ENCODE measurements at regions not wholly inside any gene's neighbourhood (a gene's known extent, or its start where the extent isn't known, plus 50 kb on each side); places are given as distances from the start of the nearest gene placed in this dataset.

GRCh38 chrX:18010253-18010652 lies 149.2 kb upstream of the RAI2 start:
- Histone ChIP-seq H3K27ac (ENCODE audit: low read depth, low read length, poor library complexity, severe bottlenecking) (no peak overlapping the region), H3K4me1 (ENCODE audit: insufficient read depth, low read length, poor library complexity, severe bottlenecking) (no peaks in the 10 kb centered on the region), H3K9me3 (ENCODE audit: low read length) (no peaks in the 10 kb centered on the region), H4K20me1 (ENCODE audit: insufficient read depth, low read length) (no peaks in the 10 kb centered on the region), H3K4me2 (ENCODE audit: low read length) (no peak overlapping the region), H2AFZ (ENCODE audit: low read length) (no peak overlapping the region), H3K36me3 (ENCODE audit: insufficient read depth, low read length) (no peaks in the 10 kb centered on the region), H3K9me2 (ENCODE audit: insufficient read depth, low read length) (no peaks in the 10 kb centered on the region), H3K4me3 (ENCODE audit: low read depth, low read length, poor library complexity, severe bottlenecking) (no peak overlapping the region), H3K79me2 (ENCODE audit: insufficient read depth, low read depth, low read length) (no peaks in the 10 kb centered on the region)
- ChIA-PET CTCF (ENCODE audit: unreplicated experiment) (no interaction called here), POLR2A (interaction anchor here (0.7 kb wide), 1 partner anchor 208 kb away, joined by 4 read pairs; no protein-coding TSS in a partner anchor)
- intact Hi-C loops (cut with micrococcal nuclease; ENCODE audit: unreplicated experiment), result no loop called here
- no TSS peak for BruUV-seq (replicated peaks)
- no peak for DNase-seq (ENCODE audit: low spot score)
- TF ChIP-seq EZH2phosphoT487 (IDR thresholded peaks at IDR 0.05; ENCODE audit: borderline replicate concordance, low read depth, low read length), result no peak
- TF ChIP-seq, protein P1, sequence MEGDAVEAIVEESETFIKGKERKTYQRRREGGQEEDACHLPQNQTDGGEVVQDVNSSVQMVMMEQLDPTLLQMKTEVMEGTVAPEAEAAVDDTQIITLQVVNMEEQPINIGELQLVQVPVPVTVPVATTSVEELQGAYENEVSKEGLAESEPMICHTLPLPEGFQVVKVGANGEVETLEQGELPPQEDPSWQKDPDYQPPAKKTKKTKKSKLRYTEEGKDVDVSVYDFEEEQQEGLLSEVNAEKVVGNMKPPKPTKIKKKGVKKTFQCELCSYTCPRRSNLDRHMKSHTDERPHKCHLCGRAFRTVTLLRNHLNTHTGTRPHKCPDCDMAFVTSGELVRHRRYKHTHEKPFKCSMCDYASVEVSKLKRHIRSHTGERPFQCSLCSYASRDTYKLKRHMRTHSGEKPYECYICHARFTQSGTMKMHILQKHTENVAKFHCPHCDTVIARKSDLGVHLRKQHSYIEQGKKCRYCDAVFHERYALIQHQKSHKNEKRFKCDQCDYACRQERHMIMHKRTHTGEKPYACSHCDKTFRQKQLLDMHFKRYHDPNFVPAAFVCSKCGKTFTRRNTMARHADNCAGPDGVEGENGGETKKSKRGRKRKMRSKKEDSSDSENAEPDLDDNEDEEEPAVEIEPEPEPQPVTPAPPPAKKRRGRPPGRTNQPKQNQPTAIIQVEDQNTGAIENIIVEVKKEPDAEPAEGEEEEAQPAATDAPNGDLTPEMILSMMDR (conservative IDR thresholded peaks at IDR 0.05; ENCODE audit: low read length), result no peak

- no TSS peak for BruUV-seq (replicated peaks)
- intact Hi-C loops (cut with micrococcal nuclease; ENCODE audit: unreplicated experiment), result no loop called here
- H2AFZ ChIP-seq (ENCODE audit: low read length), result no peak overlapping the region
- no peaks in the 10 kb centered on the region for H3K9me2 ChIP-seq (ENCODE audit: insufficient read depth, low read length)
- TF ChIP-seq, protein P1 (conservative IDR thresholded peaks at IDR 0.05; ENCODE audit: low read length), result no peak
- TF ChIP-seq EZH2phosphoT487 (IDR thresholded peaks at IDR 0.05; ENCODE audit: borderline replicate concordance, low read depth, low read length), result no peak
- H3K4me3 ChIP-seq (ENCODE audit: low read depth, low read length, poor library complexity, severe bottlenecking), result no peak overlapping the region
- H3K27ac ChIP-seq (ENCODE audit: low read depth, low read length, poor library complexity, severe bottlenecking), result no peak overlapping the region
- H3K9me3 ChIP-seq (ENCODE audit: low read length), result no peaks in the 10 kb centered on the region
- no peak for DNase-seq (ENCODE audit: low spot score)
- H4K20me1 ChIP-seq (ENCODE audit: insufficient read depth, low read length), result no peaks in the 10 kb centered on the region
- H3K4me2 ChIP-seq (ENCODE audit: low read length), result no peak overlapping the region
- CTCF ChIA-PET (ENCODE audit: unreplicated experiment), result no interaction called here
- H3K36me3 ChIP-seq (ENCODE audit: insufficient read depth, low read length), result no peaks in the 10 kb centered on the region
- no peaks in the 10 kb centered on the region for H3K4me1 ChIP-seq (ENCODE audit: insufficient read depth, low read length, poor library complexity, severe bottlenecking)
- POLR2A ChIA-PET, result no interaction called here
- H3K79me2 ChIP-seq (ENCODE audit: insufficient read depth, low read depth, low read length), result no peaks in the 10 kb centered on the region
Observed at GRCh38 chrX:18003876-18004275, 142.8 kb upstream of the RAI2 start.

DNA sequence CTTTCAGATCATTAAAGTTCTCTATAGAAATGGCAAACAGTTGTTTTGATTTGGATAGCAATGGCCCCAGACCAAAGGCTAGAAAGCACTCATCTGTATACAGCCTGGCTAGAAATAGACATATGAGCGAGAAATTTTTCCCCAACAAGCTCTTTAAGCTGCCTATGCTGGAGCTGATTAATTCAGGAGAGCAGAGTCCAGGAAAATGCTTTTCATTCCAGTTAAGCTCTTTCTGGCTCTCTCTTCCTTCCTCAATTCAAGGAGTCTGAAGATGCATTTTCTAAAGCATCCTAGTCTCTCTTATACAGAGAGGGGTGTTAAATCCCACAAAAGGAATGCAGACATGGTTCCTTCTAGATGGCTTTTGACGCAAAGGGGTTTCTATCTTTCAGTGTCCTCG lies 141.7 kb upstream of the RAI2 start:
- TF ChIP-seq, protein P1 (conservative IDR thresholded peaks at IDR 0.05; ENCODE audit: low read length), result no peak
- no peak for TF ChIP-seq EZH2phosphoT487 (IDR thresholded peaks at IDR 0.05; ENCODE audit: borderline replicate concordance, low read depth, low read length)
- H3K27ac ChIP-seq (ENCODE audit: low read depth, low read length, poor library complexity, severe bottlenecking), result no peak overlapping the region
- no peaks in the 10 kb centered on the region for H4K20me1 ChIP-seq (ENCODE audit: insufficient read depth, low read length)
- no peaks in the 10 kb centered on the region for H3K9me3 ChIP-seq (ENCODE audit: low read length)
- ChIA-PET CTCF (ENCODE audit: unreplicated experiment) (no interaction called here), POLR2A (interaction anchor here (0.7 kb wide), 1 partner anchor 8 kb away, joined by 3 read pairs; no protein-coding TSS in a partner anchor)
- intact Hi-C loops (cut with micrococcal nuclease; ENCODE audit: unreplicated experiment), result no loop called here
- H3K4me2 ChIP-seq (ENCODE audit: low read length), result no peak overlapping the region
- H3K4me1 ChIP-seq (ENCODE audit: insufficient read depth, low read length, poor library complexity, severe bottlenecking), result no peaks in the 10 kb centered on the region
- H2AFZ ChIP-seq (ENCODE audit: low read length), result no peak overlapping the region
- BruUV-seq (replicated peaks), result no TSS peak
- no peaks in the 10 kb centered on the region for H3K79me2 ChIP-seq (ENCODE audit: insufficient read depth, low read depth, low read length)
- DNase-seq (ENCODE audit: low spot score), result no peak
- H3K36me3 ChIP-seq (ENCODE audit: insufficient read depth, low read length), result no peaks in the 10 kb centered on the region
- H3K9me2 ChIP-seq (ENCODE audit: insufficient read depth, low read length), result no peaks in the 10 kb centered on the region
- no peak overlapping the region for H3K4me3 ChIP-seq (ENCODE audit: low read depth, low read length, poor library complexity, severe bottlenecking)

All from OCI-LY7 (cell line).